Dendritic cell treated with granulocyte-macrophage colony-stimulating factor and Interleukin-4, amounts not matched to agents 40 ng/mL and 50 ng/mL, for 4 days (primary cell): ENCODE measurements at regions not wholly inside any gene's neighbourhood (a gene's known extent, or its start where the extent isn't known, plus 50 kb on each side); places are given as distances from the start of the nearest gene placed in this dataset.

ENCODE experiments used
- H3K27ac Mint-ChIP-seq: one replicate; pipeline ENCODE4 v1.8.0; 2022; ENCODE audit warnings: mild to moderate bottlenecking, mixed read lengths
- H3K27me3 Mint-ChIP-seq: one replicate; pipeline ENCODE4 v1.8.0; 2022; ENCODE audit warnings: mild to moderate bottlenecking, mixed read lengths
- H3K36me3 Mint-ChIP-seq: one replicate; pipeline ENCODE4 v1.8.0; 2022; ENCODE audit warnings: low read depth, mixed read lengths
- H3K4me1 Mint-ChIP-seq: one replicate; pipeline ENCODE4 v1.8.0; 2022; ENCODE audit warnings: low read depth, mixed read lengths
- H3K4me3 Mint-ChIP-seq: one replicate; pipeline ENCODE4 v1.8.0; 2022; ENCODE audit warnings: mild to moderate bottlenecking, moderate library complexity, mixed read lengths
- H3K9me3 Mint-ChIP-seq: one replicate; pipeline ENCODE4 v1.8.0; 2022; ENCODE audit warnings: mixed read lengths
- intact Hi-C: fragments of 100-400 bp; cut with micrococcal nuclease; formaldehyde crosslinking; loops from one replicate; pipeline ENCODE4 v1.15.0; 2022

DNA sequence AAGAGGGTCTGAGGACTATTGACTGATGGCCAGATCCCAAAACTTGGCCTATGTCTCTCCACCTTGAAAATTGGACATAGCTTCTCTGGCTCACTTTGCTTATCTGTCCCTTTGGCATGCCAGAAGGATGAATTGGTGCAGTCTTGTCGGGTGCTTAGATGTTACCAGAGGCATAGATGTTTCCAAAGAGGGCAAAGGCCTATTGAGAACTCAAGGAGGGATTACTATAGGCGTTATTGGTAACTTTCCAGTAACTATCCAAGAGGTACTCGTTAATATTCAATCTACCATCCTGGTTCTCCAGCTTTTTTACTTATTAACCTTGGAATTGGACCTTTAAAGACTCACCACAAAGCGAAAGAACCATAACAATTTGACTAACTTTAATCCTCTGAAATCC lies 368.3 kb upstream of the ESRRG start:
- H3K27ac Mint-ChIP-seq = no peak overlapping the region
- H3K27me3 Mint-ChIP-seq = peaks cover 25% of the 10 kb centered on the region
- H3K9me3 Mint-ChIP-seq = no peaks in the 10 kb centered on the region
- intact Hi-C loops = no loop called here
- no peaks in the 10 kb centered on the region for H3K36me3 Mint-ChIP-seq
- H3K4me1 Mint-ChIP-seq = no peaks in the 10 kb centered on the region
- H3K4me3 Mint-ChIP-seq = no peak overlapping the region

GRCh38 chr1:217090060-217090911 lies 367.1 kb upstream of the ESRRG start:
- intact Hi-C loops = no loop called here
- Mint-ChIP-seq H3K27me3 (peaks cover 25% of the 10 kb centered on the region), H3K4me3 (no peak overlapping the region)

DNA sequence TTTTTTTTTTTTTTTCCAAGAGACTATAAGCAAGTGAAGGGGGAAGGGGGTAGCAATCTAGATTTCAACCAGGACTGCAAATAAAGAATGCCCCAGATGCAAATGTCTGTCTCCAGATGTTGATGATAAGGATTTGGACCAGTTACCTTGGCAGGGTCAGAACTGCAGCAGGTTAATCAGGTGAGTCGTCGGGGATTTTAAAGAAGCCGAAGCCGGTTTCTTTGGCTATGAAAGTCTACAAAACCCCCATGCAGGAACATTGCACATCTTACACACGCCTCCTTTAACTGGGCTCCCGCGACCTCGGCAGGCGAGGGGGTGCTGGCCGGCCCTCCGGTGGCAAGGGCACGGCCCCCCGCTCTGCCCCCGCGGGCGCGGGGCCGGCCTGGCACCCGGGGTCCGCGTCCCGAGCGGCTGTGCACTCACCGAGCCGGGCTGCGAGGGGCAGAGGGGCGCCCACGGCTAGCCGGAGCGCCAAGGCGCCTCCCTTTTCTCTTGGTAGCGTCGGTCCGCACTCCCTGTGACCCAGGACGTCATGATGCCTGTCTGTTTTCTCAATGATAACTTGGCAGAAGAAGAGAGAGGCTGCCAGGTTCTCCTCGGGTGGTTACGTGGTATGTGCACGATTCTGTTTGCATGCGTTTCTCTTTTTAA lies 366.3 kb upstream of the ESRRG start:
- no peaks in the 10 kb centered on the region for H3K36me3 Mint-ChIP-seq

More at GRCh38 chr1:217090060-217090911, 367.1 kb upstream of the ESRRG start:
- no peaks in the 10 kb centered on the region for H3K9me3 Mint-ChIP-seq
- no peak overlapping the region for H3K27ac Mint-ChIP-seq
- no peaks in the 10 kb centered on the region for H3K36me3 Mint-ChIP-seq
- no peaks in the 10 kb centered on the region for H3K4me1 Mint-ChIP-seq

DNA sequence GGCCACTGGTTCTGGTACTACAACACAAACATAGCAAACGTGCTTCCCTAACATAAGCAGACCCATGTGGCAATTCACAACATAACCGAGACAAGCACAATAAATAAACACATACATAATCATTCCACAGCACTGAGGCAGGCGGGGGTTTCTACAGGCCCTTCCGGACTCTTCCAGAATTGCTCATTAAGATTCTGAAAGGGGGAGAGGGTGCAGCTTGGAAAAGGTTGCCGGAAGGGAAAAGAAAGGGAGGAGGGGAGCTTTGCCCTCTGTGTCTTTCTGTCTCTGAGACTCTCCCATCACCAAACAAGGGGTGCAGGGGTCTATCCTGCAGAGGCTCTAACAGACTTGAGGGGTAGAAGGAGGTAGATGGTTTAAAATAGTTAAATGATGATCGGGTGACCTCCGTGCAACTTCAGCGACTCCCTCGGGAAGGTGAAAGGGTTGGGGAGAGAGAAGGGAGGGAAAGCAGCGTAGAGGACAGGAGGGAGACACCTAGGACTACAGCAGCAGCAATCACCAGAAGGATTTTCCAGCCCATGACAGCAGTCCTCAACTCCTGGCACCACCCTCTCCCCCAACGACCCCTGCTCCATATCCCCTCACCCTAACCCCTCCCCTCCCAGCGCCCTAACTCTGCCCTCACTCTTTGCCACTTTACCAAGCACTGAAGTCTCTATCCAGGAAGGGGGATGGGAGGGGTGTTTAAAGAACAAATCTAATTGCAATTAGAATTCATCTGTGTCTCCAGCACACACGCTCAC lies 365.5 kb upstream of the ESRRG start:
- Mint-ChIP-seq H3K27ac (no peak overlapping the region), H3K36me3 (no peaks in the 10 kb centered on the region), H3K27me3 (peaks cover 25% of the 10 kb centered on the region), H3K9me3 (no peaks in the 10 kb centered on the region), H3K4me1 (no peaks in the 10 kb centered on the region), H3K4me3 (no peak overlapping the region)
- intact Hi-C loops = no loop called here

More for the DNA sequence above, 366.3 kb upstream of the ESRRG start:
- no peak overlapping the region for H3K4me3 Mint-ChIP-seq
- intact Hi-C loops = no loop called here
- H3K27ac Mint-ChIP-seq = no peak overlapping the region
- H3K4me1 Mint-ChIP-seq = no peaks in the 10 kb centered on the region
- no peaks in the 10 kb centered on the region for H3K9me3 Mint-ChIP-seq
- peaks cover 25% of the 10 kb centered on the region for H3K27me3 Mint-ChIP-seq

- H3K4me3 Mint-ChIP-seq = no peak overlapping the region
- H3K27ac Mint-ChIP-seq = no peak overlapping the region
- H3K27me3 Mint-ChIP-seq = peaks cover 25% of the 10 kb centered on the region
- no peaks in the 10 kb centered on the region for H3K4me1 Mint-ChIP-seq
- intact Hi-C loops = no loop called here
- no peaks in the 10 kb centered on the region for H3K36me3 Mint-ChIP-seq
- H3K9me3 Mint-ChIP-seq = no peaks in the 10 kb centered on the region
Measured at GRCh38 chr1:217088011-217088410, 364.8 kb upstream of the ESRRG start.

DNA sequence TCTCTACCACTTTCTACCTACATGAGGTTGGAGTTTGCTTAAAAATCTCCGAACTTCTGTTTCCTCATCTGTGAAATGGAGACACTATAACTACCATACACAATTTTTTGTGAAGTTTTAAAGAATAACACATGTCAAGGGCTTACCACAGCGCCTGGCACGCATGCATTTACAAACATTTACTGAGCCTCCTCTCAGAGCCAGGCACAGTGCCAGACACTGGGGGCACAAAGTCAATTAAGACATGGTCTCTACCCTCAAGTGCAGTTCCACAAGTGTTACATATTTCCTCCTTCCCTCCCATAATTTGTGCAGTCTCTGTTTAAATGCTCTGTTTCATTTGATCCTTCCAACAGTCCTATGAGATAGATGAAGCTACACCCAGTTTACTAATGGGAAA lies 356.4 kb upstream of the ESRRG start:
- no peaks in the 10 kb centered on the region for H3K4me1 Mint-ChIP-seq
- no peaks in the 10 kb centered on the region for H3K9me3 Mint-ChIP-seq
- H3K27me3 Mint-ChIP-seq = no peaks in the 10 kb centered on the region
- no peaks in the 10 kb centered on the region for H3K36me3 Mint-ChIP-seq
- intact Hi-C loops = no loop called here
- H3K4me3 Mint-ChIP-seq = no peak overlapping the region
- H3K27ac Mint-ChIP-seq = no peak overlapping the region

DNA sequence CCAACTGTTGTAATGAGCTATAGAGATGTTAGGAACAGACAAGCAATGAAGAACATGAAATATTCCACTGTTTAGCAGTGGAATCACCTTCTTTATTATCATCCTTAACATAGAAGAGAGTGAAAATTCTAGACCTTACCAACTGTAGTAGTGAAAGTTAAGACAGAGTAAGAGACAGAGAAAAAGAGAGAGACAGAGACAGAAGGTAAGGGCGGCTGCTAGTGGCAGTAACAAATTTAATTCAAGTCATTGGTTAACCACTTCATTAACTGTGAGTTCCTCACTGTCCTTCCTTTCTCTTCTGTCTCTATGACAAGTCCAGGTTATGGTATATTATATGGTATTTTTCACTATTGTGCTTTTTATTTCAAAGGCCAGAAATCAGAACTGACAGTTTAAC lies 355.7 kb upstream of the ESRRG start:
- intact Hi-C loops = no loop called here
- no peak overlapping the region for H3K4me3 Mint-ChIP-seq
- H3K4me1 Mint-ChIP-seq = no peaks in the 10 kb centered on the region
- H3K9me3 Mint-ChIP-seq = no peaks in the 10 kb centered on the region
- no peaks in the 10 kb centered on the region for H3K27me3 Mint-ChIP-seq
- H3K36me3 Mint-ChIP-seq = no peaks in the 10 kb centered on the region
- H3K27ac Mint-ChIP-seq = no peak overlapping the region

GRCh38 chr1:217078078-217078690 lies 355.0 kb upstream of the ESRRG start:
- no peaks in the 10 kb centered on the region for H3K27me3 Mint-ChIP-seq
- intact Hi-C loops = no loop called here
- H3K4me3 Mint-ChIP-seq = no peak overlapping the region
- no peaks in the 10 kb centered on the region for H3K4me1 Mint-ChIP-seq
- no peaks in the 10 kb centered on the region for H3K36me3 Mint-ChIP-seq
- H3K9me3 Mint-ChIP-seq = no peaks in the 10 kb centered on the region
- no peak overlapping the region for H3K27ac Mint-ChIP-seq

- H3K4me1 Mint-ChIP-seq = no peaks in the 10 kb centered on the region
- no peaks in the 10 kb centered on the region for H3K9me3 Mint-ChIP-seq
- H3K36me3 Mint-ChIP-seq = no peaks in the 10 kb centered on the region
- no peak overlapping the region for H3K27ac Mint-ChIP-seq
- intact Hi-C loops = no loop called here
- H3K4me3 Mint-ChIP-seq = no peak overlapping the region
- H3K27me3 Mint-ChIP-seq = no peaks in the 10 kb centered on the region
Measured at GRCh38 chr1:217077426-217077825, 354.2 kb upstream of the ESRRG start.

DNA sequence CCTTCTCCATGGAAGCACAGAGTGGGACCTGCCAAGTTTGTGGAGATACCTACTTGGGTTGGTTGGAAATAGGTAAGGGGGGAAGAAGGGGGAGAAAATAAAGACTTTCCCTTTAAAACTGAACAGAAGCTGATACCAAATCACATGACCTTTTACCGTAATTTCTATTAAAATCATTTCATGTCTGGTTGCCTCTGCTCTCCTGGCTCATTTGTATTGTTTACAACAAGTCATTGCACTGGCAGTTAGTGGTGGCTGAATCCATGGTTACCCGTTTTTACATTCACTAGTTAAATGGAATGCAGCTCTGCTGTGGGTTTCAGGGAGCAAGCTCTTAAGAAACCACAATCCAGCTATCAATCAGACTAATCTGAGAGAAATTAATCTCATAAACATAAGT lies 353.7 kb upstream of the ESRRG start:
- no peak overlapping the region for H3K27ac Mint-ChIP-seq
- H3K9me3 Mint-ChIP-seq = no peaks in the 10 kb centered on the region
- no peaks in the 10 kb centered on the region for H3K36me3 Mint-ChIP-seq
- intact Hi-C loops = no loop called here
- H3K4me1 Mint-ChIP-seq = no peaks in the 10 kb centered on the region
- H3K4me3 Mint-ChIP-seq = no peak overlapping the region
- H3K27me3 Mint-ChIP-seq = no peaks in the 10 kb centered on the region

DNA sequence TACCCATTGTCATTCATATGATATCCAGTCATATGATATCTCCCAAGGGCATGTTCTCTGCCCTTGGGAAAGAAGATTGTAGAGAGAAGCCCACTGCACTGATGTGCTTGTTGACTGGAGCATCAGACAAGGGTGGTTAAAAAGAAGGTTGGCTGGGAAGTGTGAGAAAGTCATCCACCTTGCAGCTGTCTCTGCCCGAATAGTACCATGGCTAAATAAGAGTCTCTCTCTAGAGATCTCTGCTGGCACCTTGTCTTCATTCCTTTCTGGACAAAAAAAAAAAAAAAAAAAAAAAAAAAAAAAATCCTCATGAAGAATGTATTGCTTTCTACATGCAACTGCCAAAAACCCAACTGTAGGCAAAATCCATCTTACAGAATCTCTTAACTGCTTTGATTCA lies 349.7 kb upstream of the ESRRG start:
- Mint-ChIP-seq H3K27me3 (no peaks in the 10 kb centered on the region), H3K4me1 (no peaks in the 10 kb centered on the region), H3K4me3 (no peak overlapping the region), H3K36me3 (no peaks in the 10 kb centered on the region), H3K27ac (no peak overlapping the region), H3K9me3 (no peaks in the 10 kb centered on the region)
- intact Hi-C loops = no loop called here

DNA sequence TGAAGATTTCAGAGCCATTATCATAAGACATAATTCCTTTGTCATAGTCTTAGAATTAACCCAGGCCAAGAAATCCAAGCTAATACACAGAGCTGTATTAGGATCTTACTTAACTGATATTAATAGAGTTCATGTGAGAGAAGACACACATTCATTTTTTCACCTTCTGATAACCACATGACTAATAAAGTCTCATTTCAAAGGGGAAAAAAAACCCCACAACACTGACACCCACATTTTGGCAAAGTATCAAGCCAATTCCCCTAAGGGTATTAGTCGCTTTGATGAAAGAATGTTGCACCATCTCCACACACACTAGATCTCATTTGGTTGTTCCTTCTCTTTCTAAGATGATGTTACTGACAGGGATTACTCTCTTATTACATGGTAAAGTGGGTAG lies 344.4 kb upstream of the ESRRG start:
- Mint-ChIP-seq H3K27ac (no peak overlapping the region), H3K4me1 (no peaks in the 10 kb centered on the region), H3K9me3 (no peaks in the 10 kb centered on the region), H3K27me3 (no peaks in the 10 kb centered on the region), H3K36me3 (no peaks in the 10 kb centered on the region), H3K4me3 (no peak overlapping the region)
- intact Hi-C loops = no loop called here

DNA sequence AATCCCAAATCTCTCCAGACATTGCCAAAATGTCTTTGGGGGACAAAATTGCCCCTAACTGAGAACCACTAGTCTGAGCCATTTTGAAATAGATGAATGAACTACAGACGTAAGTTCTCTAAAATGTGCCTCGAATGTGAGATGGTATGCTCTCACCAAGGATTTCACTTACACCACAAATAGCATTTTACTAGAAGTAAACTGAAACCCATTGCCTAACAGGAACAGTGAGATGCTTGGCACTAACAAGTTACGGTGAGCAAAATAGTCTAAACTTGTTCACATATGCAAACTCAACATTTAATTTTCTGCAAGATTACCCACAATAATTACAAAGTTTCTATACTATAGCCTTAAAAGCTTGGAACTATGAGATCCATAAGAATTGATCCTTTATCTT lies 343.6 kb upstream of the ESRRG start:
- no peak overlapping the region for H3K4me3 Mint-ChIP-seq
- H3K27me3 Mint-ChIP-seq = no peaks in the 10 kb centered on the region
- no peaks in the 10 kb centered on the region for H3K36me3 Mint-ChIP-seq
- no peaks in the 10 kb centered on the region for H3K9me3 Mint-ChIP-seq
- intact Hi-C loops = no loop called here
- no peak overlapping the region for H3K27ac Mint-ChIP-seq
- H3K4me1 Mint-ChIP-seq = no peaks in the 10 kb centered on the region
